ENCODE measurements at regions not wholly inside any gene's neighbourhood (a gene's known extent, or its start where the extent isn't known, plus 50 kb on each side); places are given as distances from the start of the nearest gene placed in this dataset.

DNA sequence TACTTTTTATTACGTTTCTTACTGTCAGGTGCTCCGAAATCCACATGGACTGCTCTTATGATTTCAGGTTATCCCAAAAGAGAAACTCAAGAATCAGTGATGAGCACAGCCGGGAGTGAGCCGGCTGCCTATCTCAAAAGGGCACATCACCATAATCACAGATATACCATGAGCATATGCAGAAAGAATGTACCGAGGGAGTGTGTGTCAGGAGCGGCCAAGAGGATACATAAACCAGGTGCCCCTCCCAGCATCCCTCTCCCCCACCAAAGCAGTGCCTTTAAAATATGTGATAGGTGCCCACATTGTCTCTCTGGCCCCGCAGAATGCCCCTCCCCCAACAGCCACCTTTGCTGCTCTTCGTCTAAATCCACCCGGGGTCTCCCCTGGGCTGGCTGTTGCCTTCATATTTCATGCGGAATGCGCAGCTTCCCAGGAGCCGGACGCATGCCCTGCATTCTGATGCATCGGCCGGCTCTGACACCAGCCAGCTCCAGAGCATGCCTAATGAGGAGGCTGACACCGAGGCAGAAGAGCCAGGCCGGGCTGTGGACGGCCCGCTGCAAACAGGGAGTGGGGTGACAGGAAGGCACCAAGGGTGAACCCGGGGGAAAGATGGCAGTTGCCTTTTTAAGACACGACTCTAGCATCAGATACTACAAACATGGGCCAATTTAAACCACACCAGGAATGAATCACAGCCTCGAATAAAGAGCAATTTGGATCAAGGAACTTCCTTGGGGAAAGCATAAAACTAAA is 652.3 kb downstream of the BNC2 start:
- TF ChIP-seq, protein P1, sequence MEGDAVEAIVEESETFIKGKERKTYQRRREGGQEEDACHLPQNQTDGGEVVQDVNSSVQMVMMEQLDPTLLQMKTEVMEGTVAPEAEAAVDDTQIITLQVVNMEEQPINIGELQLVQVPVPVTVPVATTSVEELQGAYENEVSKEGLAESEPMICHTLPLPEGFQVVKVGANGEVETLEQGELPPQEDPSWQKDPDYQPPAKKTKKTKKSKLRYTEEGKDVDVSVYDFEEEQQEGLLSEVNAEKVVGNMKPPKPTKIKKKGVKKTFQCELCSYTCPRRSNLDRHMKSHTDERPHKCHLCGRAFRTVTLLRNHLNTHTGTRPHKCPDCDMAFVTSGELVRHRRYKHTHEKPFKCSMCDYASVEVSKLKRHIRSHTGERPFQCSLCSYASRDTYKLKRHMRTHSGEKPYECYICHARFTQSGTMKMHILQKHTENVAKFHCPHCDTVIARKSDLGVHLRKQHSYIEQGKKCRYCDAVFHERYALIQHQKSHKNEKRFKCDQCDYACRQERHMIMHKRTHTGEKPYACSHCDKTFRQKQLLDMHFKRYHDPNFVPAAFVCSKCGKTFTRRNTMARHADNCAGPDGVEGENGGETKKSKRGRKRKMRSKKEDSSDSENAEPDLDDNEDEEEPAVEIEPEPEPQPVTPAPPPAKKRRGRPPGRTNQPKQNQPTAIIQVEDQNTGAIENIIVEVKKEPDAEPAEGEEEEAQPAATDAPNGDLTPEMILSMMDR (conservative IDR thresholded peaks at IDR 0.05 in 1 of 2, IDR thresholded peaks at IDR 0.05 in 1 of 2; ENCODE audit: low read depth in 1 of 2, low read length in 2 of 2): no peak
- no peak for TF ChIP-seq EZH2 (IDR thresholded peaks at IDR 0.05; ENCODE audit: low read length, missing control alignments)

Data from fibroblast of lung (primary cell).